Brain pericyte (primary cell): ENCODE measurements at regions not wholly inside any gene's neighbourhood (a gene's known extent, or its start where the extent isn't known, plus 50 kb on each side); places are given as distances from the start of the nearest gene placed in this dataset.

Experiments used
- DNase-seq: peaks from one replicate; pipeline ENCODE4 v3.0.0-alpha.2; 2012; ENCODE audit warnings: low read depth, low spot score

DNA sequence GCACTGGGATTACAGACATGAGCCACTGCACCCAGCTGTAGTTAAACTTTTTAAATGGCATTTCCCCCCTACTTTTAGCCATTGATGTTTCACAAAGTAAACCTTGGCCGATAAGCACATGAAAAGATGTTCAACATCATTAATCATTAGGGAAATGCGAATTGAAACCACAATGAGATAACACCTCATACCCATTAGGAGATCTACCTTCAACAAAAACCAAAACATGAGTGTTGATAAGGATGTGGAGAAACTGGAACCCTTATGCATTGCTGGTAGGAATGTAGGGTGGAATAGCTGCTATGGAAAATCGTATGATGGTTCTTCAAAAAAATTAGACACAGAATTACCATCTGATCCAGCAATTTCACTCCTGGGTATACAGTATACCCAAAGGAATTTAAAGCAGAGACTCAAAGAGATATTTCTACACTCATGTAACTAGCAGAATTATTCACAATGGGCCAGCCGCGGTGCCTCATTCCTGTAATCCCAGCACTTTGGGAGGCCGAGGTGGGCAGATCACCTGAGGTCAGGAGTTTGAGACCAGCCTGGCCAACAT, 286.5 kb upstream of the JARID2 start:
- no peak for DNase-seq

DNA sequence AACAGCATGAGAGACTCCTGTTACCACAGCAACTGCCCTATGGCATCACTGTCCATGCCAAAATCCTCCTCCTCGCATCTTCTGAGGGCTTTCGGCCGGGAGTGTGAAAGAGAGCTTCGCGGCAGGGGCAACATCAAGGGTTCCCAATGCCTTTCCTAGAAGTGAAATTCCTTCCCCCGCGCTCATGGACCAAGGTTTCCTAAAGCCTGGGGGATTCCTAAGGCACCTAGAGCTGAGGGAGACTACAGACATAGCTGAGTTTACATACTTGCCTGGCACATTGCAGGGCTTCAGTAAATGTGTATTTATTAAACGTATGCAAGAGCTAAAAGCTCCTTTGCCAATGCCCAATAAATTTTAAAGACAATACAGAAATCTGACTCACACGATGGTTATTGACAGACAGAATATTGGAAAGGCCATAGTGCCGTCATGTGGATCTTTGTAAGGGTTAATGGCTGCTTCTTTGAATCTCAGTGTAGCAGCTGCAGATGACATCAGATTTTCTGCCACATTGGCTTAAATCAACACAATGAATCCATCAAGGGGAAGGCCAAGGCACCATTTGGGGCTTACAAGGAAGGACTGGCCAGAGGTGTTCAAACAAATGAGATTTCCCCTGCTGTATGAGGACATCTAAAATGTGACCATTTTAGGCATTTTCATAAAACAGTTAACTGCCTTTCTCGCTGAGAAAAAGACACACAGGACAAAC, 281.2 kb upstream of the JARID2 start:
- no peak for DNase-seq

DNA sequence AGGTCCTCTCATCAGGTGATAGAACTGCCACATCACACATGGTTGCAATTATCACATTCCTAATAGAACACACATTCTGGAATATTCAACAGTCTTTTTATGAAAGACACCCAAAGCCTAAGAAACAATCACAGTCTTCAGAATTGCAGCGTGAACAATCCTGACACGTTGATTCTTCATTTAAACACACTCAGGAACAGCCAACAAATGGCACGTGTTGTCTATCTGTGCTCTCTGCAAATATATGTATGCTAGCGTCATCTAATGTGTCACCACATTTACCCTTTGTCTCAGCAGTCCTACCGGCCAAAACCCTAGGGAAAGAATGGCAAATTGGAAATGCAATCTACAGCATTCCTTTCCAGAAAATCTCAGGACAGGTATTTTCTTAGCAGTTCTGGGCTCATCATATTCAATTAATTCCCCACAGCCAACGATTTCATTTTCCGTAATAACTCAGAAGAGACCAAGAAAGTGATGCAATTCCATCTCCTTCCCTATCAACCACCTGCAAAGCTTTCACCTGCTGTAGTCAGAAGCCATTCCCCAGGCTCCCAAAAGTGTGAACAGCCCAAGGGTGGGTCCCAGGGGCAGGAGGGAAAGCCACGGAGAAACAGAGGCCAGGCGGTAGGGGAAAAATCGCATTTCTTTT, 280.3 kb upstream of the JARID2 start:
- DNase-seq = no peak

DNA sequence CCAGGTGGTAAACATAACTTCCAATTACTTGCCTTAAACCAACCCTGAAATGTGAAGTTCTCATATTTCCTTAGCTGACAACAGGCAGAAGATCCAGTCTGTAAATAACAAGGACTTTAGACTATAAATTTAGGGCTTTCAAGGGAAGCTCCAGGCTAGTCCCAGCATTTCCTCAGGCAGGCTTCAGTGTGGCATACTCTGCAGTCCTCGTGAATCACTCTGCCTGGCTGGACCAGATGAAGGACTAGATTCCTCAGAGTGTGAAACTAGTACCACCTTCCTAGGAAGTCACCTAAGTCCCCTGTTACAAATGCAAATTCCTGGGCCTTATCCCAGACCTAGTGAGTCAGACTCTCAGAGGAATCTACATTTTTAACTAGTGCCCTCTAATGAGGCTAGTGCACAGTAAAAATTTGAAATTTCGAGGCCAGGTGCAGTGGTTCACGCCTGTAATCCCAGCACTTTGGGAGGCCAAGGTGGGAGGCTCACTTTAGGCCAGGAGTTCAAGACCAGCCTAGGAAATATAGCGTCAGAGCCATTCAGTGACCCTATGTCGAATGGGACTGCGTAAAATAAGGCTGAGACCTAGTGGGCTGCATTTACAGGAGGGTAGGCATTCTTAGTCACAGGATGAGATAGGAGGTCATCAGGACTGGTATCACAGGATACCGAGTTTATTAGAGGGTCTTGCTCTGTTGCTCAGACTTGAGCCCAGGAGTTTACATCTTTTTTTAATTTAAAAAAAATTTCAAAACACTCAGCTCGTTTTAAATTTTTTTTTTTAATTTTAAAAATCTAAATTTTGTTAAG, 279.6 kb upstream of the JARID2 start:
- no peak for DNase-seq

GRCh38 chr6:14966906-14967711, 278.8 kb upstream of the JARID2 start:
- DNase-seq = no peak

GRCh38 chr6:14968056-14968637, 277.7 kb upstream of the JARID2 start:
- no peak for DNase-seq

GRCh38 chr6:14969126-14969525, 276.7 kb upstream of the JARID2 start:
- DNase-seq = no peak

DNA sequence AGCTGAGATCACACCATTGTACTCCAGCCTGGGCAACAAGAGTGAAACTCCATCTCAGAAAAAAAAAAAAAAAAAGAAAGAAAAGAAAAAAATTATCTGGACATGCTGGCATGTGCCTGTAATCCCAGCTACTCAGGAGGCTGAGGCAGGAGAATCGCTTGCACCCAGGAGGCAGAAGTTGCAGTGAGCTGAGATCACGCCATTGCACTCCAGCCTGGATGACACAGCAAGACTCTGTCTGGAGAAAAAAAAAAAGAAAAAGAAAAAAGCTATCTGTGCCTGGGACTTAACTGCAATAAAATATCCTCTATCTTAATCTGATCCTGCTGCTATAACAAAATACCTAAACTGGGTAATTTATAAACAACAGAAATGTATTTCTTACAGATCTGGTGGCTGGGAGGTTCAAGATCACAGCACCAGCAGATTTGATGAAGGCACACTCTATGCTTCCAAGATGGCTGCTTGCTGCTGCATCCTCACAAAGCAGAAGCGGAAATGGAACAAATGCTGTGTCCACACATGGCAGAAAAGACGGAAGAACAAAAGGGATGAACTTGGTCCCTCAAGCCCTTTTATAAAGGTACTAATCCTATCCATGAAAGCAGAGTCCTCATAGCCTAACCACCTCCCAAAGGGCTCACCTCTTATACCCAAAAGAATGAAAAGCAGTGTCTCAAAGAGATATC, 273.3 kb upstream of the JARID2 start:
- no peak for DNase-seq

- DNase-seq = no peak
Observed at GRCh38 chr6:14974372-14974771, 271.5 kb upstream of the JARID2 start.

GRCh38 chr6:14974792-14975470, 270.9 kb upstream of the JARID2 start:
- no peak for DNase-seq

GRCh38 chr6:14975471-14975817, 270.4 kb upstream of the JARID2 start:
- no peak for DNase-seq

GRCh38 chr6:14977747-14978382, 268.0 kb upstream of the JARID2 start:
- DNase-seq = no peak

DNA sequence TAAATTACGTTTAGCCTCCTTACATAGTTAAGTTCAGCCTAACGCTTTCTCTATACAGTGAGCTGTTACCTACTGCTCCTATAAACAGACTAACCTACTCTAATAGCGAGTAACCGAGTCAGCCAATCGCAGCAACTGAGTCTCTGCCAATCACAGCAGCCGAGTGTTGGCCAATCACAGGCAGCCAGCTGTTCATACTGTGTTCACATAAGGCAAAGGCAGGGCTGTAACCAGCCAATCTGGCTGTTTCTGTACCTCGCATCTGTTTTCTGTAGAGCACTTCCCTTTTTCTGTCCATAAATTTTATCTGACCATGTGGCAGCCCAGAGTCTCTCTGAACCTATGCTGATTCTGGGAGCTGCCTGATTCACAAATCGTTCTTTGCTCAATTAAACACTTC, 263.9 kb upstream of the JARID2 start:
- DNase-seq = no peak

DNA sequence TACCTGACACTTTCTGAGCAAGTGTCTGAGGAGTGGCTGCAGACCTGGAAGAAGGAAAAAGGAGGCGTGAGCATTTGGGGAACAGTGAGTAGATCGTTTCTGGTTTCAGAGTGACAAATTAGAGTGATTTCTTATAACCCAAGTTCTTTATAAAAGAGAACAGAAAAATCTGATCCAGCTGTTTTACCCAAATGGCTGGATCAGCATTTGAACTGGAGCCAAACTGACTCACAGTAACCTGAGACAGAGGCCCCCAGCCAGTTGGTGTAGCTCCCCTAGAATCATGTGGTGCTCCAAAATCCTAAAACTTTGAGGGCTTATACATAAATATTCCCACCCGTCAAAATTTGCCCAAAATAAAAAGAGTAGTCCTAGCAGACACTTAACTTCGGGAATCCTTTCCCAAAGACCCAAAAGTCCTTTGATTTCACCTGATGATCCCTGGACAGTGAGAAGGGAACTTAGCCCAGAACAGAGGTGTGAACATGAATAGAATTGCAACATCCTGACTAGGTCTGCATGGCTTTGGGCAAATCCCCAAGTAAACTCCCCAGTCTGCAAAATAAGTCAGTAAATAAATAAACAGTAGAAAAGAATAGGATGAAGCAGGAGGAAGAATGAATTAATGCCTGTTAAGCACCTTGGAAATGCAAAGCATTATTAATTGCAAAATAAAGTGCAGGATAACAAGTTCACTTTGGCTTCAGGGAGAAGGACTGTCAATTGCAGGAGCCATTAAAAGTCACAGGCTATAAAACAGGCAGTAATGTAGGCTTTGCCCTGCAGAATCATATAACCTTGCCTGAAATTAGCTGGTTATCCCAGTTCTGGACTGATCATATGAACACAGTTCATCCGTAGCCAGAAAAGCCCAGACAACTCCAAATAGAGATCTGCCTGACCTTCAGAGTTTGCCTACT, 262.0 kb upstream of the JARID2 start:
- DNase-seq = no peak

- no peak for DNase-seq
Observed at GRCh38 chr6:14984519-14984853, 261.4 kb upstream of the JARID2 start.

DNA sequence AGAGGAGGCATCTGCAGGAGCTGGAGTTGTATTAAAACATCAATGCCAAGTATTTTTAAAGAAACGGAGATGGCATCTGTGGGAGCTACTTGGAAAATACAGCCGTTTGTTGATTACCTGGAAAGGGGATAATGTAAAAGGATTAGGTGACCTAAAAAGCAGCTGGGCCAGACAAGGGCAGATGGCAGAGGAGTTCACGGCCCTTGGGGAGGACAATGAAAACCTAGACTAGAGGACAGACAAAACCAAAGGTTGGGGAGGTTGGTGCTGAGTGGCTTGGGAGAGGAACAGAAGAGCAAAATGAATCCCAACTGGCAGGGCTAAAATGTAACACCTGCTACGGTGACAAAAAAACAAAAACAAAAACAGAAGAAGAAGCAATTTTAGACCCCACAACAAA, 260.5 kb upstream of the JARID2 start:
- DNase-seq = no peak

GRCh38 chr6:14986370-14986769, 259.5 kb upstream of the JARID2 start:
- no peak for DNase-seq

- no peak for DNase-seq
Observed at GRCh38 chr6:14987490-14987889, 258.4 kb upstream of the JARID2 start.

GRCh38 chr6:14992382-14992781, 253.5 kb upstream of the JARID2 start:
- DNase-seq = no peak
